Retinal pigment epithelial cell (primary cell): ENCODE measurements at regions not wholly inside any gene's neighbourhood (a gene's known extent, or its start where the extent isn't known, plus 50 kb on each side); places are given as distances from the start of the nearest gene placed in this dataset.

Experiments
- DNase-seq: peaks from one replicate; pipeline ENCODE4 v3.0.0-alpha.2; 2010; ENCODE audit warnings: low read depth
- H3K4me3 ChIP-seq: 2 replicates; pipeline ENCODE4 v1.5.1; 2011; ENCODE audit warnings: mild to moderate bottlenecking, low read length, control low read depth, moderate library complexity
- TF ChIP-seq, protein P1 (sequence below): conservative IDR thresholded peaks from 2 replicates; pipeline ENCODE4 v1.5.1; 2011; ENCODE audit warnings: low read depth, low read length, control low read depth, inconsistent platforms

GRCh38 chr13:73693215-73693614 is 441.0 kb downstream of the KLF12 start:
- TF ChIP-seq, protein P1, sequence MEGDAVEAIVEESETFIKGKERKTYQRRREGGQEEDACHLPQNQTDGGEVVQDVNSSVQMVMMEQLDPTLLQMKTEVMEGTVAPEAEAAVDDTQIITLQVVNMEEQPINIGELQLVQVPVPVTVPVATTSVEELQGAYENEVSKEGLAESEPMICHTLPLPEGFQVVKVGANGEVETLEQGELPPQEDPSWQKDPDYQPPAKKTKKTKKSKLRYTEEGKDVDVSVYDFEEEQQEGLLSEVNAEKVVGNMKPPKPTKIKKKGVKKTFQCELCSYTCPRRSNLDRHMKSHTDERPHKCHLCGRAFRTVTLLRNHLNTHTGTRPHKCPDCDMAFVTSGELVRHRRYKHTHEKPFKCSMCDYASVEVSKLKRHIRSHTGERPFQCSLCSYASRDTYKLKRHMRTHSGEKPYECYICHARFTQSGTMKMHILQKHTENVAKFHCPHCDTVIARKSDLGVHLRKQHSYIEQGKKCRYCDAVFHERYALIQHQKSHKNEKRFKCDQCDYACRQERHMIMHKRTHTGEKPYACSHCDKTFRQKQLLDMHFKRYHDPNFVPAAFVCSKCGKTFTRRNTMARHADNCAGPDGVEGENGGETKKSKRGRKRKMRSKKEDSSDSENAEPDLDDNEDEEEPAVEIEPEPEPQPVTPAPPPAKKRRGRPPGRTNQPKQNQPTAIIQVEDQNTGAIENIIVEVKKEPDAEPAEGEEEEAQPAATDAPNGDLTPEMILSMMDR = no peak
- no peak overlapping the region for H3K4me3 ChIP-seq
- DNase-seq = no peak

GRCh38 chr13:73691891-73692290 is 442.3 kb downstream of the KLF12 start:
- H3K4me3 ChIP-seq = no peak overlapping the region
- DNase-seq = no peak
- TF ChIP-seq, protein P1 = no peak

DNA sequence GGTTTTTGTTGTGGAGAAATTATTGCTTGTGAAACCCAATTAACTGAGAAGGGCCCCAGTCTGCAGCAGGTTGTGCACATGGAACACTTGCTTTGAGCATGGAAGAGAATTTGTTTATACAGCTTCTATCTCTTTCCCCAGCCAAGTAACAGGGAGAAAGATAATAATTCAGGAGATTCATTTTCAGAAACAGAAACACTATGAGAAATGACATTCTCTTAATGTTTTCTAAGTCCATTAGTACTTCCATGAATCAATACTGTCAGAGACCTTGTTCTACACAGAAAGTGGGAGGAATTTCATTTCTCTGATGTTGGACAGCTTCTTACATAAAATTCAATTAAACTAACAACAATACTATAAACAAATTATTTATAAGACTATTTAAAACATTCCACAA is 446.3 kb downstream of the KLF12 start:
- TF ChIP-seq, protein P1 = no peak
- no peak overlapping the region for H3K4me3 ChIP-seq
- no peak for DNase-seq

DNA sequence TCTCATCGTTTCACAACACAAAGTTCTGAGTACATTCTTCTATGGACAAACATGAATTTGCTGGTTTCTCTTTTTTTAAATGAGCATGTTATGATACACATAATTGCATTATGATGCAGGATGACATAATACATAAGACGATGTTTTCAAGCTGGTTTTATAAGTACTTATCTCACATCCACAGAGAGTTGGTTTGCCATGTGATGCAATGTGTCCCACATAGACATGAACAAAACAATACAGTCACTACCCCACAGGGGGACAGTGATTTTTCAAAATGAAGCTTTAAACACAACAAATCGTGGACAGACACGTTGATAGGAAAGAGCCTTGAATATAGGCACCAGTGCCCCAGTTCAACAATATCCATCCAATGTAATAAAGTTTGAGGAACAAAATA is 447.1 kb downstream of the KLF12 start:
- TF ChIP-seq, protein P1 = no peak
- no peak overlapping the region for H3K4me3 ChIP-seq
- DNase-seq = no peak

DNA sequence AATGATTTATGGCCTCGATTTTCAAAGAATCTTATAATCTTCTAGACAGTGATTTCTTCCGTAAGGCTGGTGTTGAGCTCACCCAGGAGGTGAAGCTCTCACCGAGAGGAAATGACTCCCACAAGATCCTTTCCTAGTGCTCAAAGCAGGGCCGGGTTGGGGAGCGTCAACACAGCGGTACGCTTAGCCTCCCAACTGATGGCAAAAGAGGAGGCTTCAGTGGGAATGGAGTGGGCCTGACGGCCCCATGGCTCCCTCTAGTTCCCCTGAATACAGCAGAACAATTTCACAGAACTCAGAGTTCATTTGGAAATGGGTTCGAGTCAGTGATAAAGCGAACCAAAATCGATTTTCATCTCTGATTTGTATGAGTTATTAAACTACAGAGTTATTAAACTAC is 449.5 kb downstream of the KLF12 start:
- no peak for DNase-seq
- H3K4me3 ChIP-seq = no peak overlapping the region
- TF ChIP-seq, protein P1 = no peak

DNA sequence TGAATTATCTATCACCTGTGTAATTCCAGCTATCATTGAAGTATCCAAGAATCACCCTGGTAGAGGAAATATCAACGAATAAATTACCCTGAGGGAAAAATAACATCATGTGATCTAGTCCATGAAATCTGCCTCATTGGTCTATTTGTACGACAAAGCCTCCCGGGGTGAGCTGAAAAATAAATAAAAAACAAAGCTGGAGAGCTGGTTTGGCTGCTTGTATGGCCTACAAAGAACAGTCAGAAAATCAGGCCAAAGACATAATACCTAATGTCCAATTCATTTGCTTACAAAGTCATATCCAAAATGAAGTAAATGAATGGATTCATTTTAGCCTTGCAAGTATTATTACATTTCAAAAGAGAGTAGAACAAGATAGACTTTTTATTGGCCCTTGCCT is 449.9 kb downstream of the KLF12 start:
- no peak overlapping the region for H3K4me3 ChIP-seq
- TF ChIP-seq, protein P1 = no peak
- no peak for DNase-seq

DNA sequence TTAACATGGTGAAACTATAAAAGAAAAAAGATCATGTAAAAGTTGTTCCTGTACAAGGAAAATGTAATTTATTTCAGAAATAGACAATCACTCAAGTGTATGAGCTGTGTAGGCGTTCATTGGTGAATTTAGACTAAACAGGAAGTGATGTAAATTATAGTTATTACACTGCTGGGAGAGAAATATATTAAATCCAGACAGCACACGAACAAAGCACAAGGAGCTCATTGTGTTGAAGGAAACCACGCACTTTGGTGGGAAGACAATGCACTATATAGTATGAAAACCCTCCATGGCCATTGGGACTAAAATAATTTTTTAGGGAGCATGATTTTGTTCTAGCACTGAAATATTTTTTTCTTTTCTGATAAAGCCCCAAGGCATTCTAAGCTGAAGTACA is 450.5 kb downstream of the KLF12 start:
- TF ChIP-seq, protein P1 = no peak
- H3K4me3 ChIP-seq = no peak overlapping the region
- DNase-seq = no peak
